H1 (cell line): ENCODE measurements at regions not wholly inside any gene's neighbourhood (a gene's known extent, or its start where the extent isn't known, plus 50 kb on each side); places are given as distances from the start of the nearest gene placed in this dataset.

Source experiments
- CTCF ChIA-PET: fragments of 300-600 bp; sonication (Branson Sonifier 250); formaldehyde crosslinking; loops from one replicate; lab custom pipeline; 2021; ENCODE audit not compliant: partially characterized antibody; lab: Charles Lee
- POLR2A ChIA-PET: fragments of 300-600 bp; sonication (Branson Sonifier 250); formaldehyde crosslinking; loops from one replicate; lab custom pipeline; 2021; ENCODE audit warnings: inconsistent platforms; ENCODE audit not compliant: partially characterized antibody; lab: Charles Lee
- DNase-seq, 2 experiments: peaks; one replicate each; pipeline versions ENCODE4 v3.0.0 to v3.0.0-alpha.2; 2010 to 2022; ENCODE audit warnings: low spot score in 2 of 2, low read depth in 1 of 2, mixed read lengths in 1 of 2
- FAIRE-seq: peaks from 2 replicates; lab custom pipeline; 2011; peaks lifted over from hg19 to GRCh38; lab: Jason Lieb, UNC
- H2AFZ ChIP-seq: 2 replicates; pipeline ENCODE4 v1.8.1; 2012; ENCODE audit warnings: low read length, inconsistent platforms
- H2AK5ac ChIP-seq: 2 replicates; pipeline ENCODE4 v1.6.1; 2013; ENCODE audit warnings: low read depth, low read length
- H2BK120ac ChIP-seq: replicated peaks from 2 replicates; pipeline ENCODE3; 2013; ENCODE audit warnings: low read depth, low read length, inconsistent platforms
- H2BK12ac ChIP-seq: 2 replicates; pipeline ENCODE4 v1.6.1; 2013; ENCODE audit warnings: low read depth, low read length
- H2BK15ac ChIP-seq: 2 replicates; pipeline ENCODE4 v1.6.1; 2013; ENCODE audit warnings: low read length
- H2BK20ac ChIP-seq: 2 replicates; pipeline ENCODE4 v1.6.1; 2013; ENCODE audit warnings: low read length
- H2BK5ac ChIP-seq: 2 replicates; pipeline ENCODE4 v1.6.1; 2013; ENCODE audit warnings: low read depth, low read length
- H3K14ac ChIP-seq: 2 replicates; pipeline ENCODE4 v1.6.1; 2013; ENCODE audit warnings: inconsistent platforms; ENCODE audit not compliant: insufficient read length
- H3K18ac ChIP-seq: 2 replicates; pipeline ENCODE4 v1.6.1; 2013; ENCODE audit warnings: low read length; ENCODE audit errors: extremely low read depth
- H3K23ac ChIP-seq: 2 replicates; pipeline ENCODE4 v1.6.1; 2013; ENCODE audit warnings: inconsistent platforms; ENCODE audit not compliant: insufficient read length
- H3K23me2 ChIP-seq: 2 replicates; pipeline ENCODE4 v1.6.1; 2013; ENCODE audit warnings: low read depth, low read length
- H3K27ac ChIP-seq: 2 replicates; pipeline ENCODE4 v1.6.1; 2011; ENCODE audit warnings: low read depth, low read length, inconsistent platforms
- H3K27me3 ChIP-seq, 4 experiments: replicated peaks in 1 of 4; 1 replicate in 1 of 4; 2 replicates in 3 of 4; pipeline versions ENCODE4 v1.6.1 to v1.8.1; 2011 to 2013; ENCODE audit warnings: low read length in 3 of 4, mild to moderate bottlenecking in 3 of 4, inconsistent platforms in 2 of 4, mixed read lengths in 2 of 4, moderate library complexity in 1 of 4; ENCODE audit not compliant: control insufficient read depth in 3 of 4, insufficient read depth in 3 of 4; ENCODE audit errors: extremely low read depth in 1 of 4
- H3K36me3 ChIP-seq, 4 experiments: 2 replicates each; pipeline versions ENCODE4 v1.6.1 to v1.8.1; 2011 to 2013; ENCODE audit warnings: mild to moderate bottlenecking in 4 of 4, low read length in 3 of 4, moderate library complexity in 2 of 4, control low read depth in 1 of 4, inconsistent platforms in 1 of 4; ENCODE audit not compliant: insufficient read depth in 4 of 4, control insufficient read depth in 2 of 4
- H3K4ac ChIP-seq: replicated peaks from 2 replicates; pipeline ENCODE3; 2013; ENCODE audit warnings: low read length, low read depth, mixed read lengths, inconsistent platforms; ENCODE audit not compliant: insufficient read length
- H3K4me1 ChIP-seq, 4 experiments: replicated peaks in 1 of 4; 1 replicate in 1 of 4; 2 replicates in 3 of 4; pipeline versions ENCODE4 v1.6.1 to v1.8.1; 2011 to 2013; ENCODE audit warnings: low read length in 3 of 4, inconsistent platforms in 2 of 4, mixed read lengths in 1 of 4; ENCODE audit not compliant: insufficient read depth in 4 of 4, control insufficient read depth in 3 of 4
- H3K4me2 ChIP-seq, 2 experiments: 2 replicates each; pipeline versions ENCODE4 v1.6.1 to v1.8.1; 2011 to 2013; ENCODE audit warnings: low read depth in 2 of 2, low read length in 2 of 2, control low read depth in 1 of 2, inconsistent platforms in 1 of 2, mild to moderate bottlenecking in 1 of 2; ENCODE audit not compliant: insufficient read depth in 1 of 2
- H3K4me3 ChIP-seq, 4 experiments: fragments of 200-600, 300-600 bp in 1 of 4; sonication (generic), shearing (Covaris generic), sonication (Bioruptor Twin) in 1 of 4; 2 replicates each; pipeline versions ENCODE4 v1.5.1 to v1.8.1; 2011 to 2016; ENCODE audit warnings: low read length in 4 of 4, low read depth in 3 of 4, control low read depth in 2 of 4, inconsistent platforms in 2 of 4, mild to moderate bottlenecking in 2 of 4, mixed read lengths in 1 of 4, moderate library complexity in 1 of 4; ENCODE audit not compliant: insufficient read depth in 2 of 4; ENCODE audit errors: extremely low read depth in 1 of 4
- H3K56ac ChIP-seq: replicated peaks from 2 replicates; pipeline ENCODE3; 2013; ENCODE audit warnings: low read depth, mild to moderate bottlenecking, mixed read lengths, low read length, inconsistent platforms; ENCODE audit not compliant: insufficient read length
- H3K79me1 ChIP-seq: 2 replicates; pipeline ENCODE4 v1.6.1; 2013; ENCODE audit warnings: low read depth, low read length, control low read depth
- H3K79me2 ChIP-seq, 2 experiments: 2 replicates each; pipeline versions ENCODE4 v1.6.1 to v1.8.1; 2012 to 2013; ENCODE audit warnings: low read length in 2 of 2, mild to moderate bottlenecking in 2 of 2, inconsistent platforms in 1 of 2; ENCODE audit not compliant: insufficient read depth in 2 of 2, control insufficient read depth in 1 of 2
- H3K9ac ChIP-seq, 4 experiments: replicated peaks in 1 of 4; 1 replicate in 1 of 4; 2 replicates in 3 of 4; pipeline versions ENCODE4 v1.6.1 to v1.8.1; 2011 to 2013; ENCODE audit warnings: low read depth in 3 of 4, low read length in 3 of 4, control low read depth in 2 of 4, mild to moderate bottlenecking in 2 of 4, moderate library complexity in 2 of 4, inconsistent platforms in 1 of 4; ENCODE audit errors: extremely low read depth in 1 of 4
- H3K9me3 ChIP-seq, 2 experiments: 2 replicates each; pipeline versions ENCODE4 v1.6.1 to v1.8.1; 2012 to 2013; ENCODE audit warnings: mild to moderate bottlenecking in 2 of 2, moderate library complexity in 2 of 2, control low read depth in 1 of 2, inconsistent platforms in 1 of 2, low read depth in 1 of 2, low read length in 1 of 2, mixed read lengths in 1 of 2; ENCODE audit not compliant: insufficient read depth in 2 of 2
- H4K20me1 ChIP-seq, 2 experiments: replicated peaks in 1 of 2; 2 replicates each; pipeline versions ENCODE3 to v1.8.1; 2011 to 2013; ENCODE audit warnings: inconsistent platforms in 2 of 2, low read length in 2 of 2, mild to moderate bottlenecking in 1 of 2; ENCODE audit not compliant: insufficient read depth in 2 of 2, control insufficient read depth in 1 of 2
- H4K5ac ChIP-seq: 2 replicates; pipeline ENCODE4 v1.6.1; 2013; ENCODE audit warnings: low read length, low read depth, mixed read lengths, inconsistent platforms; ENCODE audit not compliant: insufficient read length
- H4K8ac ChIP-seq: 2 replicates; pipeline ENCODE4 v1.8.0; 2013; ENCODE audit warnings: mild to moderate bottlenecking, moderate library complexity, low read length, inconsistent platforms; ENCODE audit not compliant: insufficient read depth; ENCODE audit errors: extremely low read depth
- H4K91ac ChIP-seq: replicated peaks from 2 replicates; pipeline ENCODE3; 2013; ENCODE audit warnings: low read length, mixed read lengths, inconsistent platforms; ENCODE audit not compliant: insufficient read length
- CTBP2 ChIP-seq: IDR thresholded peaks from 2 replicates; pipeline ENCODE4 v1.7.0; 2011; ENCODE audit warnings: borderline replicate concordance, mild to moderate bottlenecking, moderate library complexity, mixed read lengths, low read length; ENCODE audit not compliant: insufficient read depth, insufficient read length
- HDAC6 ChIP-seq: IDR thresholded peaks from one replicate; pipeline ENCODE4 v1.7.1; 2012; ENCODE audit warnings: low read depth, mild to moderate bottlenecking, inconsistent platforms, low read length, moderate library complexity
- JUN ChIP-seq: IDR thresholded peaks from 2 replicates; pipeline ENCODE4 v1.6.1; 2011; ENCODE audit warnings: low read depth, mild to moderate bottlenecking, improper control_type of control experiment, low read length
- NRF1 ChIP-seq: IDR thresholded peaks from 2 replicates; pipeline ENCODE4 v1.6.1; 2011; ENCODE audit warnings: mild to moderate bottlenecking, low read depth, low read length, improper control_type of control experiment
- RFX5 ChIP-seq: IDR thresholded peaks from 2 replicates; pipeline ENCODE4 v1.6.1; 2011; ENCODE audit warnings: low read depth, low read length, improper control_type of control experiment, borderline replicate concordance
- SIX5 ChIP-seq: IDR thresholded peaks from 2 replicates; pipeline ENCODE4 v1.6.1; 2011; ENCODE audit warnings: mild to moderate bottlenecking, low read depth, low read length
- SP4 ChIP-seq: IDR thresholded peaks from 2 replicates; pipeline ENCODE4 v1.6.1; 2012; ENCODE audit warnings: low read length, inconsistent platforms
- TCF12 ChIP-seq: IDR thresholded peaks from 2 replicates; pipeline ENCODE4 v1.6.1; 2011; ENCODE audit warnings: low read depth, mild to moderate bottlenecking, low read length
- WGBS, 2 experiments: shearing (Covaris generic) in 1 of 2; methylation state at CpG; one replicate each; pipeline versions ENCODE4 v1.1.6 to v1.1.7; 2013 to 2015; ENCODE audit warnings: low lambda C conversion rate in 2 of 2, mixed read lengths in 2 of 2, inconsistent platforms in 1 of 2, low coverage in 1 of 2, missing lambda C conversion rate in 1 of 2; ENCODE audit not compliant: insufficient replicate concordance in 2 of 2, insufficient coverage in 1 of 2, insufficient read length in 1 of 2; ENCODE audit errors: extremely low coverage in 1 of 2, missing lambda C conversion rate in 1 of 2; 5-methylcytosine and 5-hydroxymethylcytosine counted together
- TF ChIP-seq, protein P1 (sequence below): IDR thresholded peaks from 2 replicates; pipeline ENCODE4 v1.6.1; 2012; ENCODE audit warnings: low read length, inconsistent platforms
- TF ChIP-seq, protein P2 (sequence below), 3 experiments: IDR thresholded peaks; 1 replicate in 2 of 3; 2 replicates in 1 of 3; pipeline versions ENCODE4 v1.5.1 to v1.6.1; 2011; ENCODE audit warnings: low read length in 3 of 3, mild to moderate bottlenecking in 3 of 3, inconsistent platforms in 2 of 3, low read depth in 1 of 3, moderate library complexity in 1 of 3; ENCODE audit not compliant: insufficient read depth in 1 of 3; ENCODE audit errors: control extremely low read depth in 1 of 3

DNA sequence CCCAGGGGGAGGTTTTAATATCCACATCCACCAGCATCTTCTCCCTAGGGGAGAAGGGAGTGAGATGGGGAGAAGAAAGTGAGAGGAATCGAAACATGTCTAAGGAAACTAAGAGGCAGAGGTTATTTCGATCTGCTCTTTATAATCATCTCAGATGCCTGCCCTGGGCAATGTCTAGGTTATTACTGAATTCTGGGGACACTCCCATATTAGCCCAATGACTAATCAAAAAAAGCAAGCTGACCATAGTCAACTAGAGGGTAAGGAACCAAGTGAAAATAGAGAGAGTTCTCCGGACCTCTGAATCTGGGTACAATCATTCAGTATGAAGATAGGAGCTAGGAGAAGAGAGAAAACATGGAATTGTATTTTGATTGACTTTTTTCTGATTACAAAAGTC is 56.7 kb upstream of the EML4 start:
- no peaks in the 10 kb centered on the region for H3K79me2 ChIP-seq
- H2BK5ac ChIP-seq, result no peak overlapping the region
- H3K56ac ChIP-seq, result no peak overlapping the region
- H2AFZ ChIP-seq, result no peak overlapping the region
- H2BK20ac ChIP-seq, result no peak overlapping the region
- H3K36me3 ChIP-seq, result no peaks in the 10 kb centered on the region
- H4K20me1 ChIP-seq, result no peaks in the 10 kb centered on the region
- no peak for DNase-seq
- 91% methylated on average over 3 of the region's 3 CpGs; no CpG with 5 or more reads in 1 of the 2 experiments for WGBS, 2 experiments
- no peaks in the 10 kb centered on the region for H3K23me2 ChIP-seq
- peaks cover 0 to 2% (median 0%) of the 10 kb centered on the region in 4 experiments; a peak in 2 of 7 replicates for H3K27me3 ChIP-seq
- H3K4ac ChIP-seq, result no peak overlapping the region
- H4K5ac ChIP-seq, result no peak overlapping the region
- ChIA-PET POLR2A (no interaction called here), CTCF (interaction anchor here (1.4 to 5.4 kb wide), 2 partner anchors 16 to 22 kb away, joined by 4 to 33 read pairs; no protein-coding TSS in a partner anchor)
- H3K23ac ChIP-seq, result no peak overlapping the region
- peaks cover 0 to 2% (median 0%) of the 10 kb centered on the region in 4 experiments; a peak in 1 of 7 replicates for H3K4me1 ChIP-seq
- no peaks in the 10 kb centered on the region for H3K9me3 ChIP-seq
- FAIRE-seq, result no peak
- no peak overlapping the region for H3K27ac ChIP-seq
- no peak overlapping the region for H4K8ac ChIP-seq
- H3K9ac ChIP-seq, result no peak overlapping the region
- H3K4me3 ChIP-seq, result no peak overlapping the region
- H2BK15ac ChIP-seq, result no peak overlapping the region
- no peak overlapping the region for H4K91ac ChIP-seq
- no peaks in the 10 kb centered on the region for H3K79me1 ChIP-seq
- H3K18ac ChIP-seq, result no peak overlapping the region
- no peak overlapping the region for H2AK5ac ChIP-seq
- no peak overlapping the region for H2BK120ac ChIP-seq
- H2BK12ac ChIP-seq, result no peak overlapping the region
- H3K4me2 ChIP-seq, result no peak overlapping the region
- no peak overlapping the region for H3K14ac ChIP-seq
- TF ChIP-seq CTBP2 (no peak), SIX5 (no peak), RFX5 (no peak), TCF12 (no peak), NRF1 (no peak), JUN (no peak), SP4 (no peak), HDAC6 (no peak)
- TF ChIP-seq, protein P1, sequence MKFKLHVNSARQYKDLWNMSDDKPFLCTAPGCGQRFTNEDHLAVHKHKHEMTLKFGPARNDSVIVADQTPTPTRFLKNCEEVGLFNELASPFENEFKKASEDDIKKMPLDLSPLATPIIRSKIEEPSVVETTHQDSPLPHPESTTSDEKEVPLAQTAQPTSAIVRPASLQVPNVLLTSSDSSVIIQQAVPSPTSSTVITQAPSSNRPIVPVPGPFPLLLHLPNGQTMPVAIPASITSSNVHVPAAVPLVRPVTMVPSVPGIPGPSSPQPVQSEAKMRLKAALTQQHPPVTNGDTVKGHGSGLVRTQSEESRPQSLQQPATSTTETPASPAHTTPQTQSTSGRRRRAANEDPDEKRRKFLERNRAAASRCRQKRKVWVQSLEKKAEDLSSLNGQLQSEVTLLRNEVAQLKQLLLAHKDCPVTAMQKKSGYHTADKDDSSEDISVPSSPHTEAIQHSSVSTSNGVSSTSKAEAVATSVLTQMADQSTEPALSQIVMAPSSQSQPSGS, result no peak
- TF ChIP-seq, protein P2, sequence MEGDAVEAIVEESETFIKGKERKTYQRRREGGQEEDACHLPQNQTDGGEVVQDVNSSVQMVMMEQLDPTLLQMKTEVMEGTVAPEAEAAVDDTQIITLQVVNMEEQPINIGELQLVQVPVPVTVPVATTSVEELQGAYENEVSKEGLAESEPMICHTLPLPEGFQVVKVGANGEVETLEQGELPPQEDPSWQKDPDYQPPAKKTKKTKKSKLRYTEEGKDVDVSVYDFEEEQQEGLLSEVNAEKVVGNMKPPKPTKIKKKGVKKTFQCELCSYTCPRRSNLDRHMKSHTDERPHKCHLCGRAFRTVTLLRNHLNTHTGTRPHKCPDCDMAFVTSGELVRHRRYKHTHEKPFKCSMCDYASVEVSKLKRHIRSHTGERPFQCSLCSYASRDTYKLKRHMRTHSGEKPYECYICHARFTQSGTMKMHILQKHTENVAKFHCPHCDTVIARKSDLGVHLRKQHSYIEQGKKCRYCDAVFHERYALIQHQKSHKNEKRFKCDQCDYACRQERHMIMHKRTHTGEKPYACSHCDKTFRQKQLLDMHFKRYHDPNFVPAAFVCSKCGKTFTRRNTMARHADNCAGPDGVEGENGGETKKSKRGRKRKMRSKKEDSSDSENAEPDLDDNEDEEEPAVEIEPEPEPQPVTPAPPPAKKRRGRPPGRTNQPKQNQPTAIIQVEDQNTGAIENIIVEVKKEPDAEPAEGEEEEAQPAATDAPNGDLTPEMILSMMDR (IDR thresholded peaks at IDR 0.05; ENCODE audit: control extremely low read depth in 1 of 3, insufficient read depth in 1 of 3, low read depth in 1 of 3, low read length in 3 of 3), result no peak
